Kidney epithelial cell (primary cell): ENCODE measurements at regions not wholly inside any gene's neighbourhood (a gene's known extent, or its start where the extent isn't known, plus 50 kb on each side); places are given as distances from the start of the nearest gene placed in this dataset.

ENCODE experiments used
- DNase-seq: peaks from one replicate; pipeline ENCODE4 v3.0.0-alpha.2; 2010; ENCODE audit warnings: low read depth
- H3K27me3 ChIP-seq: 2 replicates; pipeline ENCODE4 v1.6.0; 2011; ENCODE audit warnings: low read length; ENCODE audit not compliant: control insufficient read depth, insufficient read depth
- H3K36me3 ChIP-seq: 2 replicates; pipeline ENCODE4 v1.5.1; 2011; ENCODE audit warnings: low read length; ENCODE audit not compliant: control insufficient read depth, insufficient read depth
- H3K4me3 ChIP-seq: 2 replicates; pipeline ENCODE4 v1.5.1; 2011; ENCODE audit warnings: low read depth, mild to moderate bottlenecking, control low read depth, low read length
- CTCF ChIP-seq: IDR thresholded peaks from 2 replicates; pipeline ENCODE4 v1.5.1; 2011; ENCODE audit warnings: mild to moderate bottlenecking, moderate library complexity, low read length, control low read depth, inconsistent platforms; ENCODE audit not compliant: insufficient read depth, poor library complexity, severe bottlenecking

- Histone ChIP-seq H3K27me3 (no peaks in the 10 kb centered on the region), H3K4me3 (no peak overlapping the region)
- no peak for TF ChIP-seq CTCF
Observed at GRCh38 chr1:222165629-222166028, 382.3 kb downstream of the HHIPL2 start.

GRCh38 chr1:222163895-222164294 lies 384.0 kb downstream of the HHIPL2 start:
- no peak for DNase-seq
- no peak for TF ChIP-seq CTCF
- no peaks in the 10 kb centered on the region for H3K36me3 ChIP-seq
- no peak overlapping the region for H3K4me3 ChIP-seq
- H3K27me3 ChIP-seq = no peaks in the 10 kb centered on the region

More at GRCh38 chr1:222165629-222166028, 382.3 kb downstream of the HHIPL2 start:
- DNase-seq = no peak
- no peaks in the 10 kb centered on the region for H3K36me3 ChIP-seq

GRCh38 chr1:222161676-222162075 lies 386.2 kb downstream of the HHIPL2 start:
- Histone ChIP-seq H3K4me3 (no peak overlapping the region), H3K36me3 (no peaks in the 10 kb centered on the region), H3K27me3 (no peaks in the 10 kb centered on the region)
- no peak for TF ChIP-seq CTCF
- DNase-seq = no peak

- no peak for DNase-seq
- Histone ChIP-seq H3K27me3 (no peaks in the 10 kb centered on the region), H3K36me3 (no peaks in the 10 kb centered on the region), H3K4me3 (no peak overlapping the region)
- no peak for TF ChIP-seq CTCF
Observed at GRCh38 chr1:222157612-222158011, 390.3 kb downstream of the HHIPL2 start.

GRCh38 chr1:222140206-222140605 lies 398.3 kb upstream of the DUSP10 start:
- Histone ChIP-seq H3K27me3 (no peaks in the 10 kb centered on the region), H3K4me3 (no peak overlapping the region), H3K36me3 (no peaks in the 10 kb centered on the region)
- DNase-seq = no peak
- TF ChIP-seq CTCF = no peak

GRCh38 chr1:222138095-222138494 lies 396.2 kb upstream of the DUSP10 start:
- no peak for DNase-seq
- Histone ChIP-seq H3K27me3 (no peaks in the 10 kb centered on the region), H3K4me3 (no peak overlapping the region), H3K36me3 (no peaks in the 10 kb centered on the region)
- TF ChIP-seq CTCF = no peak
